GM12875 (cell line): ENCODE measurements at regions not wholly inside any gene's neighbourhood (a gene's known extent, or its start where the extent isn't known, plus 50 kb on each side); places are given as distances from the start of the nearest gene placed in this dataset.

Source experiments
- H3K4me3 ChIP-seq: one replicate; pipeline ENCODE4 v1.5.1; 2011; ENCODE audit warnings: low read depth, low read length, control low read depth
- TF ChIP-seq, protein P1 (sequence below): IDR thresholded peaks from 2 replicates; pipeline ENCODE4 v1.5.1; 2011; ENCODE audit warnings: low read depth, mild to moderate bottlenecking, control low read depth, inconsistent platforms, low read length, moderate library complexity, borderline replicate concordance; ENCODE audit not compliant: insufficient read depth

GRCh38 chr15:79513417-79513816, 81.3 kb downstream of the MINAR1 start:
- TF ChIP-seq, protein P1, sequence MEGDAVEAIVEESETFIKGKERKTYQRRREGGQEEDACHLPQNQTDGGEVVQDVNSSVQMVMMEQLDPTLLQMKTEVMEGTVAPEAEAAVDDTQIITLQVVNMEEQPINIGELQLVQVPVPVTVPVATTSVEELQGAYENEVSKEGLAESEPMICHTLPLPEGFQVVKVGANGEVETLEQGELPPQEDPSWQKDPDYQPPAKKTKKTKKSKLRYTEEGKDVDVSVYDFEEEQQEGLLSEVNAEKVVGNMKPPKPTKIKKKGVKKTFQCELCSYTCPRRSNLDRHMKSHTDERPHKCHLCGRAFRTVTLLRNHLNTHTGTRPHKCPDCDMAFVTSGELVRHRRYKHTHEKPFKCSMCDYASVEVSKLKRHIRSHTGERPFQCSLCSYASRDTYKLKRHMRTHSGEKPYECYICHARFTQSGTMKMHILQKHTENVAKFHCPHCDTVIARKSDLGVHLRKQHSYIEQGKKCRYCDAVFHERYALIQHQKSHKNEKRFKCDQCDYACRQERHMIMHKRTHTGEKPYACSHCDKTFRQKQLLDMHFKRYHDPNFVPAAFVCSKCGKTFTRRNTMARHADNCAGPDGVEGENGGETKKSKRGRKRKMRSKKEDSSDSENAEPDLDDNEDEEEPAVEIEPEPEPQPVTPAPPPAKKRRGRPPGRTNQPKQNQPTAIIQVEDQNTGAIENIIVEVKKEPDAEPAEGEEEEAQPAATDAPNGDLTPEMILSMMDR, result no peak
- H3K4me3 ChIP-seq, result no peak overlapping the region

- H3K4me3 ChIP-seq, result no peak overlapping the region
- TF ChIP-seq, protein P1, result no peak
Observed at GRCh38 chr15:79513940-79514339, 81.8 kb downstream of the MINAR1 start.

GRCh38 chr15:79515300-79516027, 83.3 kb downstream of the MINAR1 start:
- TF ChIP-seq, protein P1, result no peak
- no peak overlapping the region for H3K4me3 ChIP-seq

DNA sequence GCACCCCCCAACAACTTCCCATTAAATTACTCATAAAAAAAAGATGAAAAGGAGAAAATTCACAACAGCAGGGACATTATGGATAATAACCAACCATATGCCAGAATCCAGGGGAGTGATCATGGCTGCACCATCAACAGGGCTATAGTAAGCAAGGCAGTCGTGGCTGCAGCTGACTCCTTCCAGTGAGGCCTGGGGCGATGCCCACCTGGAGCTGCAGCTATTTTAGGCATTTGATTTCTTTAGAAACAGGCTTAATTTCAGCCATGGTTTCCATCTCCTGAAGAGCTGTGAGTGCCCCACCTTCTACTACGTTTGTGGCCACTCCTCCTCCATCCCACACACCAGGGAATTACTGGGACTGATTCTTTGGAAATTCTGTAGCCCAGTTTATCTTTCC, 84.0 kb downstream of the MINAR1 start:
- TF ChIP-seq, protein P1, result no peak

GRCh38 chr15:79516646-79517045, 84.5 kb downstream of the MINAR1 start:
- no peak overlapping the region for H3K4me3 ChIP-seq
- TF ChIP-seq, protein P1, result no peak

More for the DNA sequence above, 84.0 kb downstream of the MINAR1 start:
- H3K4me3 ChIP-seq, result no peak overlapping the region

GRCh38 chr15:79519628-79520027, 87.5 kb downstream of the MINAR1 start:
- H3K4me3 ChIP-seq, result no peak overlapping the region
- TF ChIP-seq, protein P1, result no peak

GRCh38 chr15:79520654-79521053, 88.5 kb downstream of the MINAR1 start:
- no peak overlapping the region for H3K4me3 ChIP-seq
- TF ChIP-seq, protein P1, result no peak
